HT1080 (cell line): ENCODE measurements at regions not wholly inside any gene's neighbourhood (a gene's known extent, or its start where the extent isn't known, plus 50 kb on each side); places are given as distances from the start of the nearest gene placed in this dataset.
"Not testable (repeated sequence)": the region's sequence is repeated elsewhere in the genome, so short reads cannot be mapped to it uniquely, and the experiment has no call there.

ENCODE experiments used
- DNase-seq: peaks from one replicate; pipeline ENCODE4 v3.0.0-alpha.2; 2015; ENCODE audit warnings: low read depth

GRCh38 chr11:115656041-115656440 lies 151.8 kb upstream of the CADM1 start:
- DNase-seq, result no peak

- no peak for DNase-seq
Measured at GRCh38 chr11:115654792-115655191, 150.6 kb upstream of the CADM1 start.

GRCh38 chr11:115653926-115654325 lies 149.7 kb upstream of the CADM1 start:
- DNase-seq, result no peak

GRCh38 chr11:115653076-115653475 lies 148.9 kb upstream of the CADM1 start:
- peak; percentile 66 for DNase-seq

- no peak for DNase-seq
Measured at GRCh38 chr11:115652496-115652895, 148.3 kb upstream of the CADM1 start.

GRCh38 chr11:115652094-115652493 lies 147.9 kb upstream of the CADM1 start:
- DNase-seq, result no peak

GRCh38 chr11:115649461-115649860 lies 145.2 kb upstream of the CADM1 start:
- DNase-seq, result no peak

- no peak for DNase-seq
Measured at GRCh38 chr11:115645631-115646317, 141.6 kb upstream of the CADM1 start.

GRCh38 chr11:115644856-115645255 lies 140.6 kb upstream of the CADM1 start:
- DNase-seq, result no peak

- DNase-seq, result no peak
Measured at GRCh38 chr11:115643549-115644270, 139.5 kb upstream of the CADM1 start.

GRCh38 chr11:115642660-115643059 lies 138.4 kb upstream of the CADM1 start:
- DNase-seq, result no peak

- no peak for DNase-seq
Measured at GRCh38 chr11:115637599-115638241, 133.5 kb upstream of the CADM1 start.

- DNase-seq, result no peak
Measured at GRCh38 chr11:115636753-115637527, 132.7 kb upstream of the CADM1 start.

GRCh38 chr11:115633977-115634376 lies 129.8 kb upstream of the CADM1 start:
- not testable (repeated sequence) for DNase-seq

GRCh38 chr11:115632061-115632460 lies 127.8 kb upstream of the CADM1 start:
- DNase-seq, result no peak

- no peak for DNase-seq
Measured at GRCh38 chr11:115631609-115632008, 127.4 kb upstream of the CADM1 start.

- no peak for DNase-seq
Measured at GRCh38 chr11:115630214-115630613, 126.0 kb upstream of the CADM1 start.

- no peak for DNase-seq
Measured at GRCh38 chr11:115629456-115630015, 125.3 kb upstream of the CADM1 start.

GRCh38 chr11:115627666-115628460 lies 123.6 kb upstream of the CADM1 start:
- no peak for DNase-seq

GRCh38 chr11:115627071-115627470 lies 122.9 kb upstream of the CADM1 start:
- no peak for DNase-seq

GRCh38 chr11:115626414-115626813 lies 122.2 kb upstream of the CADM1 start:
- no peak for DNase-seq
